C4-2B (cell line): ENCODE measurements at regions not wholly inside any gene's neighbourhood (a gene's known extent, or its start where the extent isn't known, plus 50 kb on each side); places are given as distances from the start of the nearest gene placed in this dataset.
"Not testable (repeated sequence)": the region's sequence is repeated elsewhere in the genome, so short reads cannot be mapped to it uniquely, and the experiment has no call there.

Source experiments
- H3K27ac ChIP-seq: fragments of 450-650 bp; 2 replicates; pipeline ENCODE4 v1.5.1; 2017
- CTCF ChIP-seq: fragments of 450-650 bp; conservative IDR thresholded peaks from 2 replicates; pipeline ENCODE4 v1.5.1; 2017; ENCODE audit warnings: mild to moderate bottlenecking
- ZFX ChIP-seq: fragments of 450-650 bp; IDR thresholded peaks from 2 replicates; pipeline ENCODE4 v1.6.1; 2017

DNA sequence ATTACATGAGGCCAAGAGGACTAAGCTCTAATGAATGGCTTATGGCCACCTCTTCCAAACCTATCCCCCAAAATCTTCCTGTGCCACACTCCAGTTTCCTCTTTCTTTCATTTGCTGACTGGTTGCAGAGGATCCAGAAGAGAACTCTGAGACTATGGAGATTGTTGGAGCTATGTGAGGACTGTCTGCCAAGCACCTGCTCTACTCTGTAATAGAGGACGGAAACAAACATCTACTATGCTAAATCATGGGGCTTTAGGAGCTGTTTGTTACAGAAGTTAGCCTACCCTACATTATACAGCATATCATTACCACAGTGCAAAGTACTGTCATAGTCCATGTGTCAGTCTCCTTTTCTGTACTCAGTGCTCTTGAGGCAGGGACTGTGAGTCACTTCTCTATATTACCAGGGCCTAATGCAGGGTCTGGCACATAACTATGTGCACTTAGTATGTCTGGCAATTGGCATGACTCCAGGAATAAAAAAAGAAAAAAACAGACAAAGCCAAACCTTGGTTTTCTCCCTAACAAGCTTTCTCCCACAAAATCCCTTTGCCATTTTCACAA lies 95.1 kb downstream of the RPAP3 start:
- no peak overlapping the region for H3K27ac ChIP-seq
- no peak for TF ChIP-seq ZFX
- no peak for TF ChIP-seq CTCF

DNA sequence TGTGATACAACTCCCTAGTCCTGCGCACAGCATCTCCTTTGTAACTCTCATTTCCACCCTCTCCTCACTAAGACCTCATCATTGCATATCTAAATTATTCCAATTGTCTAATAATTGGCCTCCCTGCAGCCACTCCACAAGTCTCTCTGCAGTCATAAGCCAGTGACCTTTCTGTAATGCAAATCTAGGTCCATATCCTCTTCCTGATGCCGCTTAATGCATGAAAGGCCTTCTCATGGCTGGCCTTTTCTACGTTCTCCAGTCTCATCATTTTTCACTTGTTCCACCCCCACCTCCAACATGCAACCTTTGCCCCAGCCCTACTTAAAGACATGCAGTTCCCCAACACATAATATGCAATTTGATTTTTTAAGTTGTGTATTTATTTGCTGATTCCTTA lies 96.0 kb downstream of the RPAP3 start:
- H3K27ac ChIP-seq, result no peak overlapping the region
- TF ChIP-seq ZFX (no peak), CTCF (no peak)

GRCh38 chr12:47608671-47609070 lies 97.2 kb downstream of the RPAP3 start:
- H3K27ac ChIP-seq, result not testable (repeated sequence)

- H3K27ac ChIP-seq, result no peak overlapping the region
- TF ChIP-seq ZFX, result no peak
These were observed 101.5 kb downstream of the RPAP3 start for GRCh38 chr12:47604221-47604873.

GRCh38 chr12:47602949-47603558 lies 102.8 kb downstream of the RPAP3 start:
- H3K27ac ChIP-seq, result no peak overlapping the region
- TF ChIP-seq CTCF, result no peak

GRCh38 chr12:47602325-47602724 lies 103.5 kb downstream of the RPAP3 start:
- TF ChIP-seq ZFX, result no peak
- no peak for TF ChIP-seq CTCF
- no peak overlapping the region for H3K27ac ChIP-seq

DNA sequence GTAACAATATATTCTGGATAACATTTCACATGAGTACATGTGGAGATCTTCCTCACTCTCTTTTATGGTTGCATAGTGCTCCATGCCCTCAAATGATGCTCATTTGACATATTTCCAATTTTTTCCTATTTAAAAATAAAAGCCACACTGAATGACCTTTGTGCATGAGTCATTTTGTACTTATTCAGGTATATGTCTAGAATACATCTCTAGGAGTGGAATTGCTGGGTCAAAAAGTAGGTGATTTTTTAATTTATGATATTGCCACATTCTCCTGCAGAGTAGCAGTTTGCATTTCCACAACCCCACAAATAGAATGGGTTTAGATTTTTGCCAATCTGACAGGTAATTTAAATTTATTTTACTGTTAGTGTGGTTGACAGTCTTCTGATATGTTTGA lies 104.8 kb downstream of the RPAP3 start:
- TF ChIP-seq CTCF (no peak), ZFX (no peak)
- no peak overlapping the region for H3K27ac ChIP-seq

DNA sequence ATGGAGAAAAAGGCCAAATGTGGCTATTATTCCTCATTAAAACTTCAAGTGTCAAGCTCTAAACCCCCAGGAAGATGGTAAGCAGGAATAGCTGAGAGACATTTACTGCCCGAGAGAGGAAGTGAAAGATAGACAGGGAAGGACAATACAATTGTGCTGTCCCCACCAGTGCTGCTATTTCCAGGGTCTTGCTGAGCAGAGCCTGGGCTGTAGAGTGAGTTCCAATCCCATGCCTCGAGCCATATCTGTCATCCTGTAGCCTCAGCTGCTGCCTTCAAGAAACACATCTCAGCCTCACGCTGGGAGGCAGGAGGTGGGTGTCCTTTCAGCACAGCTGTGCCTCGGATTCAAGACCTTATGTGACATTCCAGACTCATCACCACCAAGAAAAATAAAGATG lies 114.0 kb downstream of the RPAP3 start:
- no peak for TF ChIP-seq CTCF
- no peak for TF ChIP-seq ZFX
- no peak overlapping the region for H3K27ac ChIP-seq
